GM12891 (cell line): ENCODE measurements at regions not wholly inside any gene's neighbourhood (a gene's known extent, or its start where the extent isn't known, plus 50 kb on each side); places are given as distances from the start of the nearest gene placed in this dataset.

ENCODE experiments used
- DNase-seq: peaks from one replicate; pipeline ENCODE4 v3.0.0; 2011; ENCODE audit warnings: low spot score; ENCODE audit not compliant: insufficient read length
- FAIRE-seq: peaks from 2 replicates; lab custom pipeline; 2011; peaks lifted over from hg19 to GRCh38; lab: Jason Lieb, UNC
- PAX5 ChIP-seq: IDR thresholded peaks from 2 replicates; pipeline ENCODE4 v1.6.1; 2011; ENCODE audit warnings: low read length, moderate library complexity, mild to moderate bottlenecking; ENCODE audit not compliant: insufficient read depth, severe bottlenecking
- POLR2A ChIP-seq: IDR thresholded peaks from 2 replicates; pipeline ENCODE4 v1.6.1; 2011; ENCODE audit warnings: low read depth, low read length, control low read depth
- POLR2AphosphoS5 ChIP-seq: IDR thresholded peaks from 2 replicates; pipeline ENCODE4 v1.6.1; 2011; ENCODE audit warnings: low read depth, low read length, control low read depth
- POU2F2 ChIP-seq: IDR thresholded peaks from 2 replicates; pipeline ENCODE4 v1.6.1; 2011; ENCODE audit warnings: low read depth, mild to moderate bottlenecking, control low read depth, low read length, moderate library complexity
- SPI1 ChIP-seq: IDR thresholded peaks from 2 replicates; pipeline ENCODE4 v1.6.1; 2011; ENCODE audit warnings: low read depth, low read length, control low read depth
- TAF1 ChIP-seq: IDR thresholded peaks from 2 replicates; pipeline ENCODE4 v1.6.1; 2011; ENCODE audit warnings: low read depth, low read length, control low read depth

DNA sequence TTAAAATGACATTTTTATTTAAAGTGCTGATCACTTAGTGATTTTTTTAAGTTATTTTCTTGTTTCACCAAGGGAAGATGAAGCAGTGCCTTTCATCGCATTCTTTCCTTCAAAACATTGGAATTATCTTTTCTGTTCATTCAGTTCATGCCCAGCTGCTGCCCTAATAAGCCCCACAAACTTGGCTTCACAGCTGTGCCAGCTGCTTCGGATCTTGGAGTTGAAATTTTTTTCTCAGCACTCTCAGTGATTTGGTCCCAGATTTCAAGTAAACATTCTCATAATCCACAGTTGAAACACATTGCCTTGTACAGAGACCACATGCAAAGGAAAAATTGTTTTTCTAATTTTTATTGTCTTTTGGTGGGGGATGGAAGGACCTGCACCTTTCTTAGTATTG lies 353.3 kb upstream of the LRP1B start:
- TF ChIP-seq POU2F2 (no peak), PAX5 (no peak), POLR2A (no peak), TAF1 (no peak), POLR2AphosphoS5 (no peak), SPI1 (no peak)
- DNase-seq (no peak), FAIRE-seq (no peak)

DNA sequence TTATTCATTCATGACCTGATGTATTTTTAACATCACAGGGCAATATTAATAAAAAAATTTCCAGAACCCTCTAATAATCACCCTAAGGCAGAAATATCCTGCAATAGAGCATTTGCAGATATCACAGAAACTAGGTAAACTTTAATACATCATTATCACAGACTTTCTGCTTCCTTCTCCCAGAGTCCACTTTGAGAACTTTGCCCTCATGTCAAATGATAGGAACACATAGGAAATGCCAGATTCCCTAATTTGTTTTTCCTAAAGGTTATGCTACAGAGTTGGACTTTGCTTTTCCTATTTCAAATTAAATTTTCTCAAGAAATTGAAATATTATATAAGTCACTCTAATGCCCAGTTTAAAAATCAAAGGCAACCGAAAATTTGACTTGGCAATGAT lies 352.8 kb upstream of the LRP1B start:
- no peak for TF ChIP-seq POU2F2
- TF ChIP-seq PAX5, result no peak
- no peak for TF ChIP-seq POLR2A
- TF ChIP-seq SPI1, result no peak
- no peak for TF ChIP-seq POLR2AphosphoS5
- TF ChIP-seq TAF1, result no peak
- FAIRE-seq, result no peak
- DNase-seq, result no peak

GRCh38 chr2:142478206-142478605 lies 347.4 kb upstream of the LRP1B start:
- FAIRE-seq, result no peak

GRCh38 chr2:142472382-142472781 lies 341.6 kb upstream of the LRP1B start:
- no peak for TF ChIP-seq PAX5
- TF ChIP-seq TAF1, result no peak
- TF ChIP-seq SPI1, result no peak
- TF ChIP-seq POLR2AphosphoS5, result no peak
- TF ChIP-seq POLR2A, result no peak
- TF ChIP-seq POU2F2, result no peak
- DNase-seq, result no peak
- FAIRE-seq, result no peak

More at GRCh38 chr2:142478206-142478605, 347.4 kb upstream of the LRP1B start:
- no peak for TF ChIP-seq PAX5
- DNase-seq, result no peak

DNA sequence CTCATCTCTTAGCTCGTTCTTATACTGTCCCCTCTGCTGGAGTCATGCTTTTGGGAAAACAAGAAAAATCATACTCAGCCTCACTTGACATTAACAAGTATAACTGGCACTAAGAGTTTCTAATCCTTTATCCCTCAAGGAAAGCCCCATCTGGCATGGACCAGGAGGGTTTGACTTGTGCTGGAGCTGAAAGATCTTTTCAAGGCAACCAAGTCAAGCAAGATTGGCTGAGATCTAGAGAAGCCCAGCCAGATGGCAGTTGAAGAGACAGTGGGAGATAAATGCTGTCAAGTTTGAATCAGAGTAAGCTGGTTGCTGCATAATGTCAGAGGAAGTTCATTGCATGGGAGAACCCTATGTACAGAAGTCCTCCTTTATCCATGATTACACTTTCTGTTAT lies 336.5 kb upstream of the LRP1B start:
- TF ChIP-seq POLR2AphosphoS5 (no peak), PAX5 (no peak), POU2F2 (no peak), SPI1 (no peak), TAF1 (no peak), POLR2A (no peak)
- DNase-seq, result no peak
- FAIRE-seq, result no peak

DNA sequence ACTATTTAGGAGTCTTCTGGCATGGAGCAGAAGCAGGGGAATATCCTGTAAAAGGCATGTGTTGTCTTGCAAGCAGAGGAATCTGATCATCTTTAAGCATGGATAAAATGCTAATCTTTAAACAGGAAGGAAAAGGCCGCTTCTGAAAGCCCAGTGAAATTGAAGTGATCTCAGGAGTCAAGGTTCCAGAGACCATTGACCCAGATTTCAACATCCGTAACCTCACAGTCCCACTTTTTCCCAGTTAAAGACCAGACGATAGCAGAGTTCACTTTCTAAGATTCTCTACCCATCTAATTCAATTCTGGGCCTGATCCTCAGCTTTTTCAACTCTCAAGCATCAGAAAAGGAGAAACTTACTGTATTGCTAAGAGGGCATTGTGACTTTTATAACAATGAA lies 332.2 kb upstream of the LRP1B start:
- DNase-seq (no peak), FAIRE-seq (no peak)
- TF ChIP-seq PAX5, result no peak
- no peak for TF ChIP-seq SPI1
- no peak for TF ChIP-seq POU2F2
- no peak for TF ChIP-seq POLR2A
- TF ChIP-seq POLR2AphosphoS5, result no peak
- no peak for TF ChIP-seq TAF1

DNA sequence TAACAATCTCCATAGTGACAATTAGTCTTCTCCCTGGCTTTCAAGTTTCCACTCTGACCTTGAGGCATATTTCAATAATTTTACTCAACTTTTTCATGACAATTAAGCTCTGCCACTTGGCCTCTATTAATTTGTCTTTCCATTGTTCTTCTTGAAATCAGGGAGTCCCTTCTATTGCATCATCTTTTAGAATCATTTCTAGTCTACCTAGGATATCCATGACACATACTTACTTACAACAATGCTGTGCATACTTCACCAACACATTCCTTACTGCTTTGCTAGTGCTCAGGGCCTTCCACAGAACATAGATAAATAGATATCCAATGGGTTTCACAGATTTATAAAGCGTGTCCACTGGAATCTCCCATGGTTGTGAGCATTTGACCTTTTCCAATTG lies 331.5 kb upstream of the LRP1B start:
- TF ChIP-seq SPI1 (no peak), POLR2AphosphoS5 (no peak), TAF1 (no peak), PAX5 (no peak), POU2F2 (no peak), POLR2A (no peak)
- no peak for DNase-seq
- no peak for FAIRE-seq

DNA sequence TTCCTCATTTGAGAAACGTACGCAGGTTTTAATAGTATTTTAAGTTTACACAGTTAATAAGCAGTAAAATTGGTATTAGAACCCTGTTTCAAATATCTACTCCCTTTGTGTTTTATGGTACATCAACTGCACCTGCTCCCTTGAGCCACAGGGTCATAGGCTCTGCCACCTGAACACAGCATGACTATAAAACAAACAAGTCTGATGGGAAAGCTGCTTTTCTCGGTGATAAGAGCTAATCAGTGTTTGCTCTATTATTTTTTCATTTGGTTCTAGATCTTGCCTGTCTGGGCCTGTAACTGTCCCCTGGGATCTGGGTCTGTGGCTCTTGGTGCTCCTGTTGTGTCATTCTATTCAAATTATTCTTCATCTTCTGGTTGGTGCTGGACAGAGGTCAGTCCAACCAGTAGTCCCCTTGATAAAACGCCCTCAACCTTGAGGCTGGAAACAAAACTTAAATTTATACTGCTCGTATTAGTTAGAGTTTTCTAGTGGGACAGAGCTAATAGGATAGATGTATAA lies 314.8 kb upstream of the LRP1B start:
- TF ChIP-seq PAX5 (no peak), POU2F2 (no peak), POLR2A (no peak), SPI1 (no peak), TAF1 (no peak), POLR2AphosphoS5 (no peak)
- no peak for FAIRE-seq

DNA sequence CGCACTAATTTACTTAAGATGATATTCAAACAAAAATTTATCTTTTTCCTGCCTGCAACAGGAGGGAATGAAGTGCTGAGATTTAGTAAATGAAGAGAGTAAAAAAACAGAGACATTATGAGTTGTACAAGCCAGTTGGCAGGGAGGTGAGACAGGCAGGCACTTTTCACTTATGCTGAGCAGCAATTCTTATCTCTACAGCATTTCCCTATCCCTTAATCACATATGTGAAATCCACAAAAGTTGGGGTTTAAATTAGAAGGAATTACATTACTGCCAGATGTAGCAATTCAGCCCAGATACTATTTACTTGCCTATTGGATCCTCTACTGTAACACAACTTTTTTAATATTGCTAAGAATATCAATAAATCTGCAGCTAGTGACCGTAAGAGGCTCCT lies 314.2 kb upstream of the LRP1B start:
- FAIRE-seq (no peak), DNase-seq (no peak)
- no peak for TF ChIP-seq POU2F2
- no peak for TF ChIP-seq POLR2AphosphoS5
- no peak for TF ChIP-seq TAF1
- TF ChIP-seq SPI1, result no peak
- no peak for TF ChIP-seq POLR2A
- no peak for TF ChIP-seq PAX5

More for the DNA sequence above, 314.8 kb upstream of the LRP1B start:
- DNase-seq, result no peak

DNA sequence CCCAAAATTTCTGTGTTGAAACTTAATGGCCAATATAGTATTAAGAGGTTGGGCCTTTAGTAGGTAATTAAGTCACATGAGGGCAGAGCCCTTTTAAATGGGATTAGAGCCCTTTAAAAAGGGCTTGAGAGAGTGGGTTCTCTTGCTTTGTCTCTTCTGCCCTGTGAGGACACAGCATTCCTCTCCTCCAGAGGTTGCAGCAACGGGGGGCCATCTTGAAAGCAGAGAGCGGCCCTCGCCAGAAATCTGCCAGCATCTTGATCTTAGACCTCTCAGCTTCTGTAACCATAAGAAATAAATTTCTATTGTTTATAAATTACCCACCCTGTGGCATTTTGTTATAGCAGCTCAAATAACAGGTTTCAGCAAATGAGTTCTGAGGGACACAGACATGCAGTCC lies 305.0 kb upstream of the LRP1B start:
- TF ChIP-seq TAF1, result no peak
- FAIRE-seq (no peak), DNase-seq (no peak)

- FAIRE-seq (no peak), DNase-seq (no peak)
- TF ChIP-seq POU2F2, result no peak
- no peak for TF ChIP-seq TAF1
- no peak for TF ChIP-seq POLR2AphosphoS5
- no peak for TF ChIP-seq SPI1
- TF ChIP-seq PAX5, result no peak
- TF ChIP-seq POLR2A, result no peak
Measured at GRCh38 chr2:142426064-142426463, 295.2 kb upstream of the LRP1B start.
